Activated B cell treated with CpG ODN at 0.5 μM for 24 hours (primary cell): ENCODE measurements at regions not wholly inside any gene's neighbourhood (a gene's known extent, or its start where the extent isn't known, plus 50 kb on each side); places are given as distances from the start of the nearest gene placed in this dataset.

Experiments used
- ATAC-seq: fragments of 200-7000 bp; cut with Tn5 transposase; one replicate; pipeline ENCODE4 v1.10.0; 2021; ENCODE audit warnings: low read depth, mild to moderate bottlenecking, moderate library complexity
- CTCF ChIA-PET: fragments of 350-600 bp; sonication (Branson Sonifier 250); formaldehyde crosslinking; loops from one replicate; lab custom pipeline; 2021; ENCODE audit warnings: antibody characterized with exemption; lab: Charles Lee
- POLR2A ChIA-PET: fragments of 350-600 bp; sonication (Branson Sonifier 250); formaldehyde crosslinking; loops from one replicate; lab custom pipeline; 2021; ENCODE audit warnings: antibody characterized with exemption; lab: Charles Lee
- DNase-seq: peaks from one replicate; pipeline ENCODE4 v3.0.0; 2022
- H3K27ac Mint-ChIP-seq: one replicate; pipeline ENCODE4 v1.8.0; 2020; ENCODE audit warnings: mixed read lengths
- H3K27me3 Mint-ChIP-seq: one replicate; pipeline ENCODE4 v1.8.0; 2021; ENCODE audit warnings: mixed read lengths
- H3K36me3 Mint-ChIP-seq: one replicate; pipeline ENCODE4 v1.8.0; 2021; ENCODE audit warnings: low read depth, mixed read lengths
- H3K4me1 Mint-ChIP-seq: one replicate; pipeline ENCODE4 v1.8.0; 2021; ENCODE audit warnings: mixed read lengths
- H3K4me3 Mint-ChIP-seq: one replicate; pipeline ENCODE4 v1.8.0; 2020; ENCODE audit warnings: mild to moderate bottlenecking, mixed read lengths
- H3K9me3 Mint-ChIP-seq: one replicate; pipeline ENCODE4 v1.8.0; 2020; ENCODE audit warnings: mixed read lengths
- intact Hi-C: fragments of 100-400 bp; cut with micrococcal nuclease; formaldehyde crosslinking; loops from one replicate; pipeline ENCODE4 v1.15.1; 2024
- TF ChIP-seq, protein P1 (sequence below): fragments of 200-600 bp; IDR thresholded peaks from one replicate; pipeline ENCODE4 v1.8.0; 2022; ENCODE audit warnings: antibody characterized with exemption, mild to moderate bottlenecking

DNA sequence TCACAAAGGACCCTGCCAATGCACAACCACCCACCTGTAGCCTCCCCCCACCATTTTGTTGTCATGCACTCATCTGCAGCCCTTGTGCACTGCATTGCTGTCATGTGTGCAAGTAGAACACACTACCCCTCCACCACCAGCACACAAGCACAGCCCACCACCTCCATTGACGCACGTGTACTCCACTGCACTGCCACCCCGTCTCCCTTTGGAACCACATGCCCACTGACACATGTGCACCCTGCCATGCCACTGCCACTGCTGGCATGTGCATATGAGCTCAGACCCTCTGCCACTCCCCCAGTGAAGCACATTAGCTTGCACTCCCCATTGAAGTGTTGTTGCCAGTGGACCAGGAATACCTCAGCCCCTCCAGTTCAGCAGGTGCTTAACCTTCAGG is 530.3 kb upstream of the ACO1 start:
- H3K27ac Mint-ChIP-seq: no peak overlapping the region
- TF ChIP-seq, protein P1, sequence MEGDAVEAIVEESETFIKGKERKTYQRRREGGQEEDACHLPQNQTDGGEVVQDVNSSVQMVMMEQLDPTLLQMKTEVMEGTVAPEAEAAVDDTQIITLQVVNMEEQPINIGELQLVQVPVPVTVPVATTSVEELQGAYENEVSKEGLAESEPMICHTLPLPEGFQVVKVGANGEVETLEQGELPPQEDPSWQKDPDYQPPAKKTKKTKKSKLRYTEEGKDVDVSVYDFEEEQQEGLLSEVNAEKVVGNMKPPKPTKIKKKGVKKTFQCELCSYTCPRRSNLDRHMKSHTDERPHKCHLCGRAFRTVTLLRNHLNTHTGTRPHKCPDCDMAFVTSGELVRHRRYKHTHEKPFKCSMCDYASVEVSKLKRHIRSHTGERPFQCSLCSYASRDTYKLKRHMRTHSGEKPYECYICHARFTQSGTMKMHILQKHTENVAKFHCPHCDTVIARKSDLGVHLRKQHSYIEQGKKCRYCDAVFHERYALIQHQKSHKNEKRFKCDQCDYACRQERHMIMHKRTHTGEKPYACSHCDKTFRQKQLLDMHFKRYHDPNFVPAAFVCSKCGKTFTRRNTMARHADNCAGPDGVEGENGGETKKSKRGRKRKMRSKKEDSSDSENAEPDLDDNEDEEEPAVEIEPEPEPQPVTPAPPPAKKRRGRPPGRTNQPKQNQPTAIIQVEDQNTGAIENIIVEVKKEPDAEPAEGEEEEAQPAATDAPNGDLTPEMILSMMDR: no peak
- peaks cover 2% of the 10 kb centered on the region for H3K9me3 Mint-ChIP-seq
- CTCF ChIA-PET: no interaction called here
- ATAC-seq (no peak), DNase-seq (no peak)
- POLR2A ChIA-PET: no interaction called here
- H3K4me3 Mint-ChIP-seq: no peak overlapping the region
- intact Hi-C loops: no loop called here
- H3K27me3 Mint-ChIP-seq: no peaks in the 10 kb centered on the region
- no peaks in the 10 kb centered on the region for H3K4me1 Mint-ChIP-seq
- H3K36me3 Mint-ChIP-seq: no peaks in the 10 kb centered on the region

DNA sequence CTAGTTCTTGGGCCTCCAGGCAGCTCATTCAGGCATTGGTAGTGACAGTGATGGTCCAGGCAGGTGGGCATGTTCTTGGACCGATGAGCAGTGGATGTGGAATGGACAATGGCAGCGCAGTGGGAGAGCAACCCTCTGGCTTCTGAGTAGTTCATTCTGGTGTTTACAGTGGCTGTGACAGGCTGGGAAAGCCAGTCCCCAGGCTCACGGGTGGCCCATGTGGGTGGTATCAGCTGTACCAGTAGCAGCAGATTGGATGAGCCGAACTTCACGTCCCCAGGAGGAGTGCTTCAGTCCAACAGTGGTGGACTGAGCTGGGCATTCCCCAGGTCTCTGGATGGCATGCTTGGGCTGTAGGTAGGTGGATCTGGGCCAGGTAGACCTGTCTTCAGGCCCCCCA is 515.6 kb upstream of the ACO1 start:
- ATAC-seq: no peak
- H3K4me1 Mint-ChIP-seq: no peaks in the 10 kb centered on the region
- no peak overlapping the region for H3K27ac Mint-ChIP-seq
- CTCF ChIA-PET: no interaction called here
- TF ChIP-seq, protein P1: no peak
- H3K9me3 Mint-ChIP-seq: peaks cover 3% of the 10 kb centered on the region
- POLR2A ChIA-PET: no interaction called here
- H3K36me3 Mint-ChIP-seq: no peaks in the 10 kb centered on the region
- H3K4me3 Mint-ChIP-seq: no peak overlapping the region
- intact Hi-C loops: no loop called here
- no peaks in the 10 kb centered on the region for H3K27me3 Mint-ChIP-seq
- DNase-seq: no peak

DNA sequence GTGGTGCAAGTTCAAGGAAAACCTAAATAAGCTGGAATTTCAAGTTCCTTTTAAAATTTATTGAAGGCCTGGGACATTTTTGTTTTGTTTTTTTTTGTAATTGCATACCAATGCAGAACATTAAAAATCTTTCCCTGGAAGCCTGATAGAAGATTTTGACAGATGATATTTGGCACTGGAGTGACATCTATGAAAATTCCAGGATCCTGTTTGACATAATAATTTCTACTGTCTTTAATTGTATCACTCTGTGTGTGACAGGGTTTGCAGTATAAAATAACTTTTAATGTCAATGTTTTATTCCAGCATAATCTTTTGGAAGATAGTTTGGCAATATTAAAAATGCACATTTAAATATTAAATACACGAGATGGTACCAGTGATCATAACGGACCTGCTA is 514.2 kb upstream of the ACO1 start:
- no peak overlapping the region for H3K27ac Mint-ChIP-seq
- H3K36me3 Mint-ChIP-seq: no peaks in the 10 kb centered on the region
- H3K4me1 Mint-ChIP-seq: no peaks in the 10 kb centered on the region
- DNase-seq (no peak), ATAC-seq (no peak)
- H3K4me3 Mint-ChIP-seq: no peak overlapping the region
- POLR2A ChIA-PET: no interaction called here
- TF ChIP-seq, protein P1: no peak
- no peaks in the 10 kb centered on the region for H3K27me3 Mint-ChIP-seq
- CTCF ChIA-PET: no interaction called here
- peaks cover 6% of the 10 kb centered on the region for H3K9me3 Mint-ChIP-seq
- intact Hi-C loops: no loop called here

GRCh38 chr9:31873722-31874121 is 510.7 kb upstream of the ACO1 start:
- Mint-ChIP-seq H3K4me3 (no peak overlapping the region), H3K27ac (no peak overlapping the region), H3K9me3 (peaks cover 3% of the 10 kb centered on the region), H3K27me3 (no peaks in the 10 kb centered on the region), H3K4me1 (no peaks in the 10 kb centered on the region), H3K36me3 (no peaks in the 10 kb centered on the region)
- ChIA-PET POLR2A (no interaction called here), CTCF (no interaction called here)
- TF ChIP-seq, protein P1: no peak
- intact Hi-C loops: no loop called here
- no peak for DNase-seq
- no peak for ATAC-seq

- intact Hi-C loops: no loop called here
- H3K27me3 Mint-ChIP-seq: no peaks in the 10 kb centered on the region
- H3K9me3 Mint-ChIP-seq: peaks cover 7% of the 10 kb centered on the region
- H3K4me3 Mint-ChIP-seq: no peak overlapping the region
- H3K4me1 Mint-ChIP-seq: no peaks in the 10 kb centered on the region
- no peaks in the 10 kb centered on the region for H3K36me3 Mint-ChIP-seq
- H3K27ac Mint-ChIP-seq: no peak overlapping the region
- ChIA-PET CTCF (no interaction called here), POLR2A (no interaction called here)
- ATAC-seq: no peak
- TF ChIP-seq, protein P1: no peak
- DNase-seq: no peak
Observed at GRCh38 chr9:31894008-31894407, 490.4 kb upstream of the ACO1 start.
